Frontal cortex (tissue), 3 donors: ENCODE measurements at regions not wholly inside any gene's neighbourhood (a gene's known extent, or its start where the extent isn't known, plus 50 kb on each side); places are given as distances from the start of the nearest gene placed in this dataset.

Source experiments
- DNase-seq, 2 donors: peaks; one replicate each; pipeline ENCODE4 v3.0.0; 2012; ENCODE audit warnings: low spot score in 2 of 2
- FAIRE-seq: peaks from 2 replicates; lab custom pipeline; 2012; peaks lifted over from hg19 to GRCh38; lab: Jason Lieb, UNC
- donor health status: control.
- donor health status: control.
- donor health status: control.

GRCh38 chr6:16078064-16078463, 50.8 kb upstream of the MYLIP start:
- FAIRE-seq (no peak), DNase-seq (no peak)

GRCh38 chr6:16069671-16070070, 59.2 kb upstream of the MYLIP start:
- FAIRE-seq (no peak), DNase-seq (no peak)

GRCh38 chr6:16069222-16069621, 59.7 kb upstream of the MYLIP start:
- DNase-seq: no peak
- no peak for FAIRE-seq

GRCh38 chr6:16067568-16067967, 61.3 kb upstream of the MYLIP start:
- FAIRE-seq: no peak
- no peak for DNase-seq

GRCh38 chr6:16064671-16065072, 64.2 kb upstream of the MYLIP start:
- DNase-seq: no peak
- no peak for FAIRE-seq

GRCh38 chr6:16063580-16063979, 65.3 kb upstream of the MYLIP start:
- DNase-seq: no peak
- FAIRE-seq: no peak

- DNase-seq: no peak
- no peak for FAIRE-seq
Observed at GRCh38 chr6:16061818-16062217, 67.1 kb upstream of the MYLIP start.

- FAIRE-seq: no peak
- no peak for DNase-seq
Observed at GRCh38 chr6:16060039-16060438, 68.8 kb upstream of the MYLIP start.

- DNase-seq: no peak
- no peak for FAIRE-seq
Observed at GRCh38 chr6:16059496-16059895, 69.4 kb upstream of the MYLIP start.

- no peak for DNase-seq
- FAIRE-seq: no peak
Observed at GRCh38 chr6:16058929-16059345, 69.9 kb upstream of the MYLIP start.

GRCh38 chr6:16058201-16058928, 70.5 kb upstream of the MYLIP start:
- FAIRE-seq (no peak), DNase-seq (no peak)

GRCh38 chr6:16057446-16057845, 71.4 kb upstream of the MYLIP start:
- no peak for DNase-seq
- FAIRE-seq: no peak

- FAIRE-seq (no peak), DNase-seq (no peak)
Observed at GRCh38 chr6:16056263-16056870, 72.5 kb upstream of the MYLIP start.

GRCh38 chr6:16055852-16056251, 73.0 kb upstream of the MYLIP start:
- no peak for DNase-seq
- FAIRE-seq: no peak

GRCh38 chr6:16049168-16049567, 79.7 kb upstream of the MYLIP start:
- FAIRE-seq (no peak), DNase-seq (no peak)

- DNase-seq: no peak
- FAIRE-seq: no peak
Observed at GRCh38 chr6:16048221-16048620, 80.7 kb upstream of the MYLIP start.

- FAIRE-seq (no peak), DNase-seq (no peak)
Observed at GRCh38 chr6:16047435-16047990, 81.4 kb upstream of the MYLIP start.

- FAIRE-seq (no peak), DNase-seq (no peak)
Observed at GRCh38 chr6:16045238-16045637, 83.6 kb upstream of the MYLIP start.

GRCh38 chr6:16044211-16044643, 84.7 kb upstream of the MYLIP start:
- DNase-seq: no peak
- FAIRE-seq: no peak

- FAIRE-seq (no peak), DNase-seq (no peak)
Observed at GRCh38 chr6:16043171-16044135, 85.4 kb upstream of the MYLIP start.
